ENCODE measurements at regions not wholly inside any gene's neighbourhood (a gene's known extent, or its start where the extent isn't known, plus 50 kb on each side); places are given as distances from the start of the nearest gene placed in this dataset.

DNA sequence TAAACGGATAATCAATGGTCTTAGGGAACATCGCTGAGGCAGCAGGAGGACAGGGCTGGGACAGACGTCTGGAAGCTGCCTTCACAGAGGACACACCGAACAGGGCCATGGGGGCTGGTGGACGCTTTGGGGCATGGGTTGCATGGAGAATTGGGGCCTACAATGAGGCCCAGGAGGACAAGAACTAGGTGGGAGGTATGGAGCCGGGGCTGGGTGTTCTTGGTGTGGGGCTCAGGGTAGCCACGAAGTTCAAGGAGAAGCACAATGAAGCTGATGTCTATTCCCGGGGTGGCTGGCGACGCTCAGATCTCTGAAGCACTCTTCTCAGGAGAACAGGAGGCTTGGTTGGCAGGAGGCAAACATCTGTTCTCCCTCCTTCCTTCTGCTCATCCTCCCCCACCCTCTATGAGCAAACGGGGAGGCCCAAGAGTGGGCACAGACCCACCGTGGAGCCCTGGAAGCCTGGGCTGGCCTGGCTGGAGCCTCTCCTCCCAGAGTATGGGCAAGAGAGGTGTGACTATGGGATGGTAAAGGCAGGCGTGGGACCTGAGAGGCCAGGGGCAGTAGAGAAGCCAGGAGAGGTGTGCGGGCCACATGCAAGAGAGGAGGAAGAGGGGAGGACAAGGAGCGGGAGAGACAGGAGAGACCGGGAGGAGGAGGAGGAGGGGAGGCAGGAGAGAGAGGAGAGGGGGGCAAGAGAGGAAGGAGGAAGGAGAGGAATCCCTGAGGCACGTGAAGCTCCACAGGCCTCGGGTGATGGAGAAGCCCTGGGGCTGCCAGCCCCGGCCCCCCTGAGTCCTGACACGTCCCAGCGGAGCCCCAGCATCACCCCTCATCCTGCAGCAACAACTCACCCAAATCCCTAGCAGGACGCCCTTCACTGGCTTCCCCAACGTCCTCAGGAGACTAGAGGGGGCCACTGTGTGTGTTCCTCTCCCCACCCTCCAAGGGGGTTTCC lies 159.1 kb downstream of the OLFM1 start:
- TF ChIP-seq MAZ (CRISPR knock-in tag; conservative IDR thresholded peaks at IDR 0.05 in 1 of 2, IDR thresholded peaks at IDR 0.05 in 1 of 2) (no peak), USF1 (CRISPR knock-in tag; IDR thresholded peaks at IDR 0.05) (no peak), KDM4B (IDR thresholded peaks at IDR 0.05; ENCODE audit: borderline replicate concordance in 2 of 2, low read depth in 1 of 2) (no peak), SMARCE1 (IDR thresholded peaks at IDR 0.05) (no peak), SPI1 (IDR thresholded peaks at IDR 0.05; ENCODE audit: borderline replicate concordance, low read depth, low read length) (no peak), MXI1 (IDR thresholded peaks at IDR 0.05; ENCODE audit: low read depth, low read length) (no peak), FOS (IDR thresholded peaks at IDR 0.05; ENCODE audit: extremely low read depth, insufficient read length) (no peak), ELF1 (tag; IDR thresholded peaks at IDR 0.05) (no peak), SP1 (CRISPR knock-in tag; IDR thresholded peaks at IDR 0.05) (no peak)

All from K562 (cell line).